Erythroblast (primary cell): ENCODE measurements at regions not wholly inside any gene's neighbourhood (a gene's known extent, or its start where the extent isn't known, plus 50 kb on each side); places are given as distances from the start of the nearest gene placed in this dataset.
A peak's percentile ranks its signal among the peaks of the same experiment; 100 is the strongest.

Experiments
- DNase-seq, 2 experiments: peaks; one replicate each; lab custom pipeline; 2025; lab: John Stamatoyannopoulos, UW
- GATA1 ChIP-seq: IDR thresholded peaks from 2 replicates; pipeline ENCODE4 v1.6.1; 2011; ENCODE audit warnings: low read depth, mild to moderate bottlenecking, control low read depth, low read length, moderate library complexity
- POLR2A ChIP-seq: IDR thresholded peaks from 2 replicates; pipeline ENCODE4 v1.6.1; 2011; ENCODE audit warnings: mild to moderate bottlenecking, low read length

DNA sequence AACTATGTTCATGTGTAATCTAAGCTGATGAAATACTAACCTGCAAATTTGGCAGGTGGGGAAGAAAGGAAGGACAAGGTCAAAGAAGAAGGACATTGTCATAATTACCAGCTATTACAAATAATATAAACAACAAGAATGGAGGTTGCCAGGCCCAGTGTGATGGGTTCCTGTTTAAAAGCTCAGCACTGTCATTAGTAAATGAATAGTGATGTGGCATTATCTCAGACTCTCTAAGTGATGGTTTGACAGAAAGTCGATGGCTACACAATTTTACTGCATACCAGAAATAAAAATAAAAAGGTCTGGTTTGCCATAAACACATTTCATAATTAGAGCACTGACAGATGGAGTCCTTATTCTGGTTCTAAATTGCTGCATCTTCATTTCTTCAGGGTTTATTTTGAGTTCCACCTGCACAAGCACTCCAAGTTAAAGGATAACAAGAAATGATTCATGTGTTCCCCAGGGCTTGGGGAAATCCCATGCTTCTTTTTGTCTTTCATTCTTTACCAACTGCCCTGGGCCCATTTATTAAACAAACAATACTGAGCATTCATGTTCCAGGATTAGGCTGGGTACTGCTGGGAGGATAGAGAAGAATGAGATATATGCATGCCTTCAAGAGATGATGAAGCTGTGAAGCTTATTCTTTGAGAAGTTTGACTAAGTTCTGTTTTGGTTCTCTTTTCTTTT is 367.8 kb upstream of the RASGEF1B start:
- no peak for TF ChIP-seq GATA1
- no peak for TF ChIP-seq POLR2A
- no peak for DNase-seq

DNA sequence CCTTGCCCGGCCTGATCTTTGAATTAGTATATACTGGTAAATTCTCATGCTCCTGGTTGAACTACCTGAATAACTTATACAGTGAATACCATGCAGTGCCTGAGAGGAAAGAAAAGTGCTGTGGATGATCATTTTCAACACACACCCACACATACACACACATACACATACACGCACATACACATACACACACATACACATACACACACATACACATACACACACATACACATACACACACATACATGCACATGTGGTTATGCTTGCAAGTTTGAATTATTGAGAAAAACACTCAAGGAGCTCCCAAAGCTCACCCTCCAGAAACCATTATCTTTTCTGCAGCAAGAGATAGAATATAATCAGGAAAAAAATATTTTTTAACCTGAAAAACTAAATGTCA is 366.9 kb upstream of the RASGEF1B start:
- TF ChIP-seq GATA1 (no peak), POLR2A (no peak)
- DNase-seq = no peak

DNA sequence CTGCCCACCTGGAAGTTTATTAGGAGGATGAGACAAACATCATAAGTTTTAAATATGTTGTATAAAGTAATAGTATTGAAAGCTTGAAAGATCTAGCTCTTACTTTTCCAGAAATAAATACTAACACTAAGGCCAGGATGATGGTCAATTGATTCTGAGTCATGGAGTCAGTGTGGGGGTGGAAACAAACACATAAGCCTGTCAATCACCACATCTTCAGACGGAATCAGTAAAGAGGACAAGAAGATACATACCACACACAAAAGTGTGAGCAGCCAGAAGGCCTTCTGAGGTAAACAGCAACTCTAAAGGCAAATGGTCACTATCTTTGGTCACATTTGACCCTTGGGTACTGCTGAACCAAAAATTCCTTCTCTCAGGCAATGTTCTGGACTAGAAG is 365.0 kb upstream of the RASGEF1B start:
- no peak for DNase-seq
- TF ChIP-seq GATA1 = no peak
- TF ChIP-seq POLR2A = no peak

DNA sequence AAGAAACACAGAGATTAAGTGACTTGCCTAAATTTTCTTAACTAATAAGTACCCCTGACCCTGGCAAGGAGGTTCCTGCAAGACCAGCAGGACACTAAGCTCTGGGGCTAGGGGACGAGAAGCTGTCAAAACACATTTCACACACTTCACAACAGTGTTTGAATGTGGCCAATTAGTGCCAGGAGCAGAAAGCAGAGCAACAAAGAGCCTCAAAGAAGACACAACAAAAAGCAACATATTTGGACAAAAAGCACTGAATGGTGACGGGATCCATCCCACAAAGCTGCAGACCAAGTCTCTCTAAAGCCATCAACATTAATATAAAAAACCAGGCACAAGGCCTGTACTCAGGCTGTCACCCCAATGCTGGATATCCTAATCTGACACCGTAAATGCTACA is 361.9 kb upstream of the RASGEF1B start:
- TF ChIP-seq GATA1 (no peak), POLR2A (no peak)
- DNase-seq = no peak

DNA sequence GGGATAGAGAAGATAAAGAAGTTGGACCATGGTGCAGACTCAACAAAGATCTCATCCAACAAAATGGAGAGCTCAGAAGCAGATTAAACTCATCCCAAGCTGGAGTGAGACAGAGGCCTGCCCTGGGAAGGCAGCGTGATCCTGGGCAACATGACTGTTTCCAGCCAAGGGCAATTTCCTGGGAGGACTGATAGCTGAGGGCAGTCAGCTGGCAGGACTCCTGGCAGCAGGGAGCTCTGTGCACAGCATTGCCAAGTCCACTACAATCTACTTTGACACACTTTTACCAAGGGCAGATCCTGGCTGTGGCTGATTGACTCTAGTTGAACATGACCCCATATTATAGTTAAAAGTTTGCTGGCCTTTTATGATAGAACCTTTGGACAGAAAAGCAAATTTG is 357.3 kb upstream of the RASGEF1B start:
- TF ChIP-seq POLR2A (no peak), GATA1 (no peak)
- no peak for DNase-seq

DNA sequence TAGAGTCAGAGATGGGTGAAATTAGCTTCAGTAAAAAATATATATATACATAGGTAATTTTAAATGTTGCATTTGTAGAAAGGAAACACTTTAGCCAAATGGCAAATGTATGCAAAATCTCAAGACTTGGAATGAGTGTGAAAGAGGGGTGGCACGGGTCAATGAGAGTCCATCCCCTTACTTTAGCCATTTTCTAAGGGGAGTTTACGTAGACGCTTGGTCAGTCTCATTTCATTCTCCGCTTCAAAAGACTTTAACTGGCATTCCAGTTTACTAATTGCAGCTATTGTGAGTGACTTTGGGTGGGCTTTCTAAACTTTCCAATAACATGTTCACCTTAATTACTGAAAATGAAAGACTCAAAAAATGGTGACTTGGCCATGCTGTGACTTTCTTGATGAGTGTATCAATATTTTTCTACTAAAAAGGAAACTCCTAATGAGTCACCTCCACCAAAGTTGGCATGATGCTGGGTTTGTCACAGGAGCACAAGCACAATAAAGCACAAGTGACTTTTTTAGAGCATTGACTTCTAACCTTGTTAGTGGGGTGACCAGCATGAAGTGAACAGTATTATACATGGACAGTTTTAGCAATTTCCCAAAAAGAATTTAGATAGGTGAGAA is 356.0 kb upstream of the RASGEF1B start:
- TF ChIP-seq POLR2A = no peak
- TF ChIP-seq GATA1 = no peak
- no peak for DNase-seq

DNA sequence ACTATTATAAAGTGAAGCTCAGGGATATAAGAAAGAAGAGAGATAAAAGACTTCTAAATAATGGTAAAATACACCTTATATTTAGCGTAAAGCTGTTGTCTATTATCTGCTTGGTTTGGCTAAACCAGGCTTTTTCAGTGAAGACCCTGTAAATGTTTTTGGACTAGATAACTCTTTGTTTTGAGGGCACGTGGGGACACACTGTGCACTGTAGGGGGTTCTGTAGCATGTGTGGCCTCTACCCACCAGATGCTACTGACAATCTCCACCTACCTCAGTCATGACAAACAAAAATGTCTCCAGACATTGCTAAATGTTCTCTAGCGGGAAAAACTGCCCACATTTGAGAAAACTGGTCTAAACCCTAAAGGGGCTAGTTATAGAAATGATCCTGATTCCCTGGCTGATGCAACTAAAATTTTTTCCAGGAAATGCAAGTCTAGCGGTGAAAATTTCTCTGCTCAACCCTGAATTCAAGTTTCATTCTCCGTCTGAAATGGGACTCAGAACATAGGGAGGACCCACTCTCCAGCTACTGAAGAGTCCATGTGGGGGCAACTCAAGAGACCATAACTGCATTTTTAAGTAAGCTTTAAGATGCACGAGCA is 355.2 kb upstream of the RASGEF1B start:
- no peak for TF ChIP-seq GATA1
- no peak for TF ChIP-seq POLR2A
- peak; percentile 9 to 13 for DNase-seq

DNA sequence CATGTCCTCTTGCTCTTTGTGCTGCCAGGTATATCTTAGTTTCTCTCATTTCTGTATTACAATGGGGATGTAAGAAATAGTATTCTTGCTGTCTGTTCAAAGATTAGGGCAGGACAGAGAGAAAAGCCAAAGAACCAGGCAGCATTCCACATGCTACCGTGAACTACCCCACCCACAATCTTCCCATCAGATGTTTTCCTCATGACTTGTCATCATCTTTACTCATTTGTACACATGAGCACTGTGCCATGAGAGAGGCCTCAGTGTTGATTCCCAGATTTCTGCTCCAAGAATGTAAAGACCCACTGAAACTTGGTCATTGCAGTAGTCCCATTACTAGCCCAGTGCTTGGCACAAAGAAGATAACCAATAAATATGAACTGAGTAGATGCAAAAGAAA is 354.6 kb upstream of the RASGEF1B start:
- no peak for DNase-seq
- TF ChIP-seq POLR2A = no peak
- no peak for TF ChIP-seq GATA1

DNA sequence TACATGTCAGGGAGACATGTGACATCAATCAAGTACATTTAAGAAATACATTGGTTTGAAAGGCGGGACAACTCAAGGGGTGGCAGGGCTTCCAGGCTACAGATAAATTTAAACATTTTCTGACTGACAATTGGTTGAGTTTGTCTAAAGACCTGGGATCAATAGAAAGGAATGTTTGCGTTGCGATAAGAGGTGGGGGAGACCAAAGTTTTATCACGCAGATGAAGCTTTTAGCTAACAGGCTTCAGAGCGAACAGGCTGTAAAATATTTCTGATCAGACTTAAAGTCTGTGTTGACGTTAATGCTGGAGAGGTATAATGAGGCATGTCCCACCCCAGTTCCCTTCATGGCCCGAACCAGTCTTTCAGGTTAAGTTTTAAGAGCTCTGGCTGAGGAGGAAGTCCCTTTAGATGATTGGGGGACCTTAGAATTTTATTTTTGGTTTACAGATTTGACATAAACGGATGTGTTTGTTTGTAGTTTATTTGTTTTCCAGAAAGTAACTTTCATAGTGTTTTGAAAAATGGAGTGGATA is 346.7 kb upstream of the RASGEF1B start:
- TF ChIP-seq GATA1 (no peak), POLR2A (no peak)
- DNase-seq = no peak

DNA sequence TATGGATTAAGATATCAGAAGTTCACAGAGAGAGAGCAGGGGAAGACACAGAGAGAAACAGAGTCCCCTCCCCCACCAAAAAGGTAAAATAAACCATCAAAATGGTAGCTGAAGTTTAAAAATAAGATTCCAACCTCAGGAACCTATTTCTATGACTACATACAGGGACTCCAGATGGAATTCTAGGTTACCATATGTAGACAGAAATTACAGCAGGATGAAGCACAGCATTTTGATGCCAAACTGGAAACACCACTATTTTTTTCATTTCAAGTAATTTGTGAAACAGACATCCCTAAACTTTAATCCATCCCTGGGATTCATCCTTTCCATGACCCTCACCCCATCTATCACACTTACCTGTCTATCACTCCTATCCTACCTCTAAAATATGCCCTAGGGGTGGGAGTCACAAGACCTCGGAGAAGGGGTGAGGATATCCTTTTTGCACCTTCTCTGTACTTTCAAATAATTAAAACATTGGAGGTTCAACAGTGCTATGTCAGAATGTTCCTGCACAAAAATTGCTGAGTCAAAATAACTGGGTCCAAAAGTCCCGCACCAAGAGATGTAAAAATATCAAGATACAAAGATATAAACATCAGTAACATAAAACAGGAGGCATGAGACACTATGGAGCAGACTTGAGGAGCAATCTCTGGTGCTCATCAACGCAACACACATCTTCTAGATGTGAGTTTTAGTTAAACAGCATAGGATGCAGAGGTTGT is 344.5 kb upstream of the RASGEF1B start:
- TF ChIP-seq GATA1 (no peak), POLR2A (no peak)
- no peak for DNase-seq

DNA sequence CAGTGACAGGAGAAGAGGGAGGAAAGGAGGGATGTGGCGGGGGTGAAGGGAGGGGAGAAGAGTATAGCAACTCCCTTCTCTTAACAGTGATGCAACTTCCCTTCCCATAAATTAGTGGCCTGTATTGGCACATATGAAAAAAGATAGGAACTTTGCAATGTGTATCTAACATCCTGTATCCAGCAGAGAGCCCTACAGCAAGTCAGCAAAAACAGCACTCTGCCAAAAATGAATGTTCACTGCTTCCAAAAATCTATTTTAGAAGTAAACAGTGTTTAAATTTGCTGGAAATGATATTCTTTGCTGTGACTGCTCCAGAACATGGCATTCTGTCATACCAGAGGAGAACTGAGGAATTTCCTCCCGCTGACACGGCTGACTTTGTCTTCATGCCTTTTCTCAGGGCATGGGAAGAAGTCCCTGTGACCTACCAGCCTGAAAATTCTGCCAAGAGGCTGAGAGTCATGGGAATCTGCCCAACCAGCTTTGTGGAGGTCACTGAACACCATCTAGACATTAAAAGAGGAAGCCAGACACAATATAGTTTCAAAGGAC is 343.4 kb upstream of the RASGEF1B start:
- TF ChIP-seq POLR2A = no peak
- no peak for TF ChIP-seq GATA1
- no peak for DNase-seq

DNA sequence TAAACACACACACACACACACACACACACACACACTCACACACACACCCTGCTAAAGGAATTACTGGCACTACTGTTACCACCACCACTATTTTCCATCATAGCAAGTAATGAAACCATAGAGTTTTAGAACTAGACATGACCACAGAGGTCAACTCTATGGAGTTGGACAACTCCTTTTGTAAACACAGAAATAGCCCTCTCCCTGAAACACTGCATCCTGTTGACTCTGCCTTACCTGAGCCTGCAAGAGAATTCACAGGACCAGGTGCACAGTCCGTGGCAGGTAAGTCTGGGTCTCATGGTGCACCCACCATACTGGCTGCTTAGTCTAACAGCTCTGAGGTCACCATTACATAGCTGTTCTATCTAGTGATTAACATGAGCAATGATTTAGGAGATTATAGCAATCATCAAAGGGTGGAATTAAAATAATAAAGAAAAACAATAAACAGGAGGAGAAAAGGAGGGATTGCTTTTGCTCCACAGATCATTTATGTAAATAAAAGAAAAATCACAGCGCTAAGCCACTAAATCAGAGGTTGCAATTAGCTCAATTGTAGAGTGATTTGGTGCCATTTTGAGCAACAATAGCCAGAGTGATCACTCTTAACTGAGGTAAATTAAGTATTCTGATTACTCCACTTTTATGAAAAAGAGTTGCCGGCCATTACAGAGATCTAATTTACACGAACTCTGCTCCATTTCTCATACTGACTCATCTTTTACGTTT is 340.0 kb upstream of the RASGEF1B start:
- DNase-seq = no peak
- TF ChIP-seq GATA1 = no peak
- no peak for TF ChIP-seq POLR2A
